GM10248 (cell line): ENCODE measurements at regions not wholly inside any gene's neighbourhood (a gene's known extent, or its start where the extent isn't known, plus 50 kb on each side); places are given as distances from the start of the nearest gene placed in this dataset.
"Not testable (repeated sequence)": the region's sequence is repeated elsewhere in the genome, so short reads cannot be mapped to it uniquely, and the experiment has no call there.

ENCODE experiments used
- CTCF ChIA-PET: fragments of 300-600 bp; sonication (Branson Sonifier 250); formaldehyde crosslinking; extraction: SDS; loops from one replicate; lab custom pipeline; 2021; ENCODE audit warnings: antibody characterized with exemption; lab: Yijun Ruan, JAX
- POLR2A ChIA-PET: fragments of 350-650 bp; sonication (Branson Sonifier 250); formaldehyde crosslinking; extraction: SDS; loops from one replicate; lab custom pipeline; 2020; ENCODE audit warnings: antibody characterized with exemption; lab: Yijun Ruan, JAX
- DNase-seq: peaks from one replicate; pipeline ENCODE4 v3.0.0; 2012; ENCODE audit errors: extremely low spot score
- TF ChIP-seq, protein P1 (sequence below): IDR thresholded peaks from 2 replicates; pipeline ENCODE4 v1.5.1; 2012; ENCODE audit warnings: mild to moderate bottlenecking, low read depth; ENCODE audit errors: extremely low read depth, missing control alignments, control extremely low read depth

DNA sequence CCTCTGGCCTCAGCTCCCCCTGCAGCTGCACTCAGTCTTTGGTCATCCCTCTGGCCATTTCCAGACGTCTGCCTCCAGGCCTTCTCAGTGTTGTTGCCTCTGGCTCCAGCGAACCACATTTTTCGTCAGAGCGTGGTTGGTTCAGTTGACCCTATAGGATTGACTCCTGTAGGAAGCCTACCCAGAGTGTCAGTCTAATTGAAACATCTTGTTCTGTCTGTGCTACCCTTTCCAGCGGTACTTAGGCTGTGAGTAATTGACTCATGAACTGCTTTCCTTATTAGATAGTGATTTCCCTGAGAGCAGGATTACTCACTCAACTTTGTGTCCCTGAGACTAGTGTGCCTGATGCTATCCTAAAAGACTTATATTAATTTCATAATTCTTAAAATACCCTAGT, 373.2 kb downstream of the ATP23 start:
- TF ChIP-seq, protein P1, sequence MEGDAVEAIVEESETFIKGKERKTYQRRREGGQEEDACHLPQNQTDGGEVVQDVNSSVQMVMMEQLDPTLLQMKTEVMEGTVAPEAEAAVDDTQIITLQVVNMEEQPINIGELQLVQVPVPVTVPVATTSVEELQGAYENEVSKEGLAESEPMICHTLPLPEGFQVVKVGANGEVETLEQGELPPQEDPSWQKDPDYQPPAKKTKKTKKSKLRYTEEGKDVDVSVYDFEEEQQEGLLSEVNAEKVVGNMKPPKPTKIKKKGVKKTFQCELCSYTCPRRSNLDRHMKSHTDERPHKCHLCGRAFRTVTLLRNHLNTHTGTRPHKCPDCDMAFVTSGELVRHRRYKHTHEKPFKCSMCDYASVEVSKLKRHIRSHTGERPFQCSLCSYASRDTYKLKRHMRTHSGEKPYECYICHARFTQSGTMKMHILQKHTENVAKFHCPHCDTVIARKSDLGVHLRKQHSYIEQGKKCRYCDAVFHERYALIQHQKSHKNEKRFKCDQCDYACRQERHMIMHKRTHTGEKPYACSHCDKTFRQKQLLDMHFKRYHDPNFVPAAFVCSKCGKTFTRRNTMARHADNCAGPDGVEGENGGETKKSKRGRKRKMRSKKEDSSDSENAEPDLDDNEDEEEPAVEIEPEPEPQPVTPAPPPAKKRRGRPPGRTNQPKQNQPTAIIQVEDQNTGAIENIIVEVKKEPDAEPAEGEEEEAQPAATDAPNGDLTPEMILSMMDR: no peak
- CTCF ChIA-PET: interaction anchor here (1.2 to 1.3 kb wide), 2 partner anchors 11 to 15 kb away, joined by 3 read pairs; no protein-coding TSS in a partner anchor
- no peak for DNase-seq
- POLR2A ChIA-PET: no interaction called here

DNA sequence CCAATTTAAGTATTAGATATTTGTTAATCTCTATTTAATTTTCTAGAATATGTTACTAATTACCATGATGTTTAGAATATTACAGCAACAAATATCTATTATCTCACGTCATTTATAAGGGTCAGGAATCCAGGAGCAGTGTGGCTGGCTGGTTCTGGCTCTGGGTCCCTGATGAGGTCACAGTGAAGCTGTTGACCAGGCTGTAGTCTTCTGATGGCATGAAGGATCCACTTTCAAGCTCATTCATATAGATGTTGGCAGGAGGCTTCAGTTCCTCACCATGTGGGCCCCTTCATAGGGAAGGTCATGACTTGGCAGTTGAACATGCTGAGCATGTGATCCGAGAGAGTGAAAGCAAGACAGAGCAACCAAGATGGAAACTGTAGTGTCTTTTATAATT, 375.6 kb downstream of the ATP23 start:
- ChIA-PET CTCF (no interaction called here), POLR2A (no interaction called here)

DNA sequence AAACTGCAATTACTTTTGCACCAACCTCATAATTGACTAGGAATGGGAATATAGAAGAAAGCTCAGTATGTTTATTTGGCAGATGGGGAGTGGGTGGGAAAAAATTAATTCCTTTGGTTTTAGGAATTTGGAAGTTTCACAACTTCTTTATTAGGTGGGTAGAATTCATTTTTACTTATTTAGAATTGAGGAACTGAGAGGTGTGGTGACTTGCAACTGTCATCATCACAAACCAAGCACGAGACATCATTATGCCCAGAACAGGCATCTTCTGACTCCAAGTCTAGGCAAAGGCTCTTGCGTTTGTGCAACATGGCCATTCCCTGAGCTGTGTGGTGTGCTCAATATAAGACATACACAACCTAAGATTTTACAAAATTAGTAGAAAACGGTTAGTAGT, 380.0 kb downstream of the ATP23 start:
- DNase-seq: no peak
- ChIA-PET CTCF (no interaction called here), POLR2A (no interaction called here)
- TF ChIP-seq, protein P1: no peak

More for the DNA sequence above, 375.6 kb downstream of the ATP23 start:
- TF ChIP-seq, protein P1: no peak
- no peak for DNase-seq

DNA sequence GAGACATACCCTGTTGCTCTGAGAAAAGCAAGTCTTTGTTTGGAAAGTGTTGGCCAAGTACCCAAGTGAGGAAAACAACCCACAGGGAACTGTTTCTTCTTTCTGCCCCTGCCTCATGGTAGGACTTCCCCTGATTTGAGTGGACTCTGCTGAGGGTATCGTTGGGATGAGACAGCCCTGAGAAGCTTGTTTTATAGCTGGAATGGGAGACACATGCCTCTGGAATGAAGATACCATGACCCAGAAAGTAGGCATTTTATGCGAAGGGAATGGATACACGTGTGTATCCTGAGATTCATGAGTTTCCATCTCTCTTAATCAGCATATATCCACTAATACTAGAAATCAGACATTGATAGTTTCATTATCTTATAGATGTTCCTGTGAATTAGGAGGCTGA, 382.3 kb downstream of the ATP23 start:
- POLR2A ChIA-PET: no interaction called here
- no peak for DNase-seq
- CTCF ChIA-PET: no interaction called here
- TF ChIP-seq, protein P1: no peak

DNA sequence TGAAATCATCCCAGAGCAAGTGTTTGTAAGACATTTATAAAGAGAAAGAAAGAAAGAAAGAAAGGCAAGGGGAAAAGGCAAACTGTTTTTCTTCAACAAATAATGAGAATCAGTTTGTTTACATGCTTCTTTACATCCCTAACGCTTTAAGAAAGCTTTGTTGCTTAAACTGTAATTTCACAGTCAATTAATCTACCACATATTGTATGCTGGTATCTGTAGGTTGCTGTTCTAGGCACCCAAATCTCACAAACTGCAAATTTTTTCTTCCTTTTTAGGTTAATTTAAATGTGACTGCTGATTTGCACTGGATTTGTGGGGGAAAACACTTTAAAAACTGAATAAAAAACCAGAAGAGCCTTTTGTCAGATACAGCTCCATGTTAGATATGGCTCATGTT, 384.2 kb downstream of the ATP23 start:
- ChIA-PET POLR2A (no interaction called here), CTCF (no interaction called here)
- TF ChIP-seq, protein P1: no peak
- no peak for DNase-seq

DNA sequence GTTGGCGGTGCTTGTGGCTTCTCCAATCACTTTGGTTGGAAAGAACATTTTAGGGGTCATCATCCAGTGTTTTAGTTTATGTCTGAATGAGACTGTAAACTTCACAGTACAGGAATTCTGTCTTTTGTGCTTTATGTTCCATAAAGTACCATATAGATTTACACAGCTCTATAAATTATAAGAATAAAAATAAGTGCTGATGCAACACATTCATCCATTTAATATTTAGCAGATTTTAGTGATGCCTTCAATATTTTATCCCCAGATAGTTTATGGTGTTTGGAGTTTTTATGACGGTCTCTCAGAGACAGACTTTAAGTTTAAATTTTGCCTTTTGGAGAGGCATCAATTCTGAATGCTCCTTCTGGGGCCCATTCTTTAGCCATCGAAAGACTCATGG, 385.2 kb downstream of the ATP23 start:
- TF ChIP-seq, protein P1: no peak
- DNase-seq: no peak
- ChIA-PET CTCF (no interaction called here), POLR2A (no interaction called here)

DNA sequence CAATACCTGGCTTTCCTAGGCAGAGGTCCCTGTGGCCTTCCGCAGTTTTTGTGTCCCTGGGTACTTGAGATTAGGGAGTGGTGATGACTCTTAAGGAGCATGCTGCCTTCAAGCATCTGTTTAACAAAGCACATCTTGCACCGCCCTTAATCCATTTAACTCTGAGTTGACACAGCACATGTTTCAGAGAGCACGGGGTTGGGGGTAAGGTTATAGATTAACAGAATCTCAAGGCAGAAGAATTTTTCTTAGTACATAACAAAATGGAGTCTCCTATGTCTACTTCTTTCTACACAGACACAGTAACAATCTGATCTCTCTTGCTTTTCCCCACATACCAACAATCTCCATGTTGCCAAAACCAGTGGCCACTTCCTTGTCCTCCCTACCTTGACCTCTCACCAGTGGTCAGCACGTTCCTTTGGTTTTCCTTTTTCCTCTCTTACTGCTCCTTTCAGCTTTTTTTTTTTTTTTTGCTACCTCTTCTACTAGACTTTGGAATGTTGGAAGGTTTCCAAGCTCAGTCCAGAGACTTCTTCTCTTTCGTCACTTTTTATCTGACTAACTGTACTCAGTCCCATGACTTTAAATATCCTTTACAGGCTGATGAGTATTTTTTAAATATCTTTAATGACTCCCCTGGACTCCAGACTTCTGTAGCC, 395.3 kb downstream of the ATP23 start:
- CTCF ChIA-PET: interaction anchor here (0.9 to 2.3 kb wide), 3 partner anchors 14 to 108 kb away, joined by 3 to 5 read pairs (median 4); no protein-coding TSS in a partner anchor
- DNase-seq, POLR2A ChIA-PET: not testable (repeated sequence)

DNA sequence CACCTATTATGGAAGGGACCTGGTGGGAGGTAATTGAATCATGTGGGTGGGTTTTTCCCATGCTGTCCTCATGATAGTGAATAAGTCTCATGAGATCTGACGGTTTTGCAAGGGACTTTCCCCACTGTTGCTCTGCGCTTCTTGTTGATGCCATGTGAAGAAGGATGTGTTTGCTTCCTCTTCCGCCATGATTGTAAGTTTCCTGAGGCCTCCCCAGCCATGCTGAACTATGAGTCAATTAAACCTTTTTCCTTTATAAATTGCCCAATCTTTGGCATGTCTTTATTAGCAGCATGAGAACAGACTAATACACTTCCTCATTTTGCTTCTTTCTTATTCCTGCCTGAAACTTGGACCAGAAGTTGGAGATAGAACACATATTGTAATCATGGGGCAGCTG, 396.2 kb downstream of the ATP23 start:
- DNase-seq, POLR2A ChIA-PET: not testable (repeated sequence)
- CTCF ChIA-PET: interaction anchor here (0.9 to 2.3 kb wide), 3 partner anchors 15 to 107 kb away, joined by 3 to 5 read pairs (median 4); no protein-coding TSS in a partner anchor
